COR-L47 (cell line): ENCODE measurements at regions not wholly inside any gene's neighbourhood (a gene's known extent, or its start where the extent isn't known, plus 50 kb on each side); places are given as distances from the start of the nearest gene placed in this dataset.

Experiments
- DNase-seq: peaks from one replicate; lab custom pipeline; 2025; lab: John Stamatoyannopoulos, UW

DNA sequence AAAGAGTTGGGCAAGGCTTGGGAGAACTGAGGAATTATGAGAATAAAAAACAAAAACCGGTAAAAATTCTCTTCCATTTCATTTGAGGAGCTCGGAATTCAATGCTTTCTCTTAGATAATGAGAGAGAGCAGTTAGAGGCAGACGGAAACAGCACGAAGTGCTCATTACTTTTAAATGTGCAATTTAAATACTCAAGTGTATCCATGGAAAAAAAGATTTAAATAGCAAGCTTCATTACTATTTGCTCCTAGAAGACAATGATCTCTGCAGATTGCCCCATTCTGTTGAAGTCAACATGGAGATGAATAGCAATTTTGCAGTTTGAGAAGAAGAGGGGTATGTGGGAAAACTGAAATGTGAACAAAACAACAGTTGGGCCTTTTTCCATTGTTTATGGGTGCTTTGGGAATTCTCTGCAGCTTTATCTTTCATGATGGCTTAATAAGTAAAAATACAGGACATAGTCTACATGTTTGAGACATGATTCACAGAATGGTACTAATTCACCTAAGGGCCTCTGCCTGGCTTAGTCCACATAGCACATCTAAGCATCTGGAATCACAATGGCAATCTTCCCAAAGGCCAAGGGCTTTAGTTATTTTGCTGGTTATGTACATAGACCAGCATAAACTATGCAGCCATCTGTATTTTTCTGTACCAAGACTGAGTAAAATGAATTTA lies 512.7 kb upstream of the FAT1 start:
- no peak for DNase-seq

DNA sequence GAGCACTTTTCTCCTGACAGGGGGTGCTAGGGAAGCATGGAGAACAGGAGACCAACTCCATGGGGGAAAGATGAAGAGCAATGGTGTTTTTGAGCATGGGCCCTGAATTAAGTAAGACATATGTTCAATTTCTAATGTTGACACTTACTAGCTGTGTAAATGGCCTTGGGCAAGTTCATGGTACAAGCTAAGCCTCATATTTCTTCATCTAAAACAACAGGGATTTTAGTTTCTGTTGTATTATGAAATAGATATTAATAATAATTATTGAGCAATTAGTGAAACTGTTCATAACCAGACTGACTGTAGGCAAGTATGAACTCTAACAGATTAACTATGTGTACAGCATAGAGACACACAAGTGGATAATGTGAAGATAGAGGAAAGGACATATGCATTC lies 515.0 kb upstream of the FAT1 start:
- no peak for DNase-seq

DNA sequence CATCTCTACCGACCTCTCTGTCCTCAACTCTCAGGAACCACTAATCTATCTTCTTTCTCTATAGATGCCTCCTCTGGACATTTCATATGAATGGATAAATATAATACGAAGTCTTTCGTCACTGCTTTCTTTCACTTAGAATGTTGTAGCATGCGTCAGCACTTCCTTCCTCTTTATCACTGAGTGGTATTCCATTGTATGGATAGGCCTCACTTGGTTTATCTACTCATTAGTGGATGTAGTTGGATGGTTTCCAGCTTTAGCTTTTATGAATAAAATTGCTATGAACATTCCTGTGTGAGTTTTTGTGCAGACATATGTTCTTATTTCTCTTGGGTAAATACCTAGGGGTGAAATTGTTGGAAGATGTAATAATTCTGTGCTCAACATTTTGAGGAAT lies 528.2 kb upstream of the FAT1 start:
- no peak for DNase-seq

DNA sequence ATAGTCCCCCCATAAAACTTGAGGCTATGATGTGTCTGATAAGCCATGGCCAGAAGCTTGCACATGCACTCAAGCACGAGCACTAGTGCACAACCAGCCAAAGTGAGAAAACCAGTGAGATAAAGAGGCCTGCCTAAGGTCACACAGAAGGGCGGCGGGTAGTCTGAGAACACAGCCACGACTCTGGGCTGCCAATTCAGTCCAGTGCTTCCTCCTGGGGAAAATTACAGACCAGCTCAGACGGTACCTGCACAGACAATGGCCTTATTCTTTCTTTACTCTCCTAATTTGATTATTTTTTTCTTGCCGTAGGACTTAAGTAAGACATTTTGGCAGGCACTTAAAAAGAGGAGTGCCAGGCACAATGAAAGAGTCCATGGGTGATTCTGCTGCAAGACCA lies 533.2 kb upstream of the FAT1 start:
- no peak for DNase-seq

DNA sequence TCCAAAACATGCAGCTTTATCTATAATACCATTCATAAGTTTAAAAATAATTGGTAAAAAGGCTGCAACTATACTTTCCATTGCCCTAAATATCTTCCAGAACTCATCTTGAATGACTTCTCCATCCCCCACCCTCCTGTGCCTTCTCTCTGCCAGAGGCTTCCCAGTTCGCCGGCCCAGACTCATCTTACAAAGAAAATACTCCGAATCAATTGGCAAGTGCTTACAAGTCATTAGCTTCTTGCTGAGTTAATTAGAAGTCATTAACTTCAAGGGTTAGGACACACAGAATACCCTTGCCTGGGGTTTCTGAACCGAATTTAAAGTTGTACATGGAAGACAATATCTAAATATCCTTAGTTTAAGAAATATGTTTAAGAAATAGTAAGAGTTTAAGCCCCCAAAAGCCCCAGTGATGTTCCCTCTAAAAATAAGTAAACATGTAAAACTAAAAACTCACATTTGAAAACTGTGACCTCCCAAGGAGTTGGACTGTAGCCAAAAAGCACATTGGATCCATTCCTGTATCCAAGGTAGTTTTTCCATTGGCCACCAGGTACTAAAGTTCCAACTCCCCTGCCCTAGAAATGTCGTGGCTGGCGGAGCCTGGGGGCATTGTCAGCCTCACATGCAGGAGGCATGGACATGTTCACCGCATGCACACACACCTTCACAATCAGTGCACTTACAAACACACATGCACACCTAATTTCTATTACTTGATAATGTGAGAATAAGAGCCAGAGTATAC lies 535.2 kb upstream of the FAT1 start:
- peak; percentile 39 for DNase-seq

DNA sequence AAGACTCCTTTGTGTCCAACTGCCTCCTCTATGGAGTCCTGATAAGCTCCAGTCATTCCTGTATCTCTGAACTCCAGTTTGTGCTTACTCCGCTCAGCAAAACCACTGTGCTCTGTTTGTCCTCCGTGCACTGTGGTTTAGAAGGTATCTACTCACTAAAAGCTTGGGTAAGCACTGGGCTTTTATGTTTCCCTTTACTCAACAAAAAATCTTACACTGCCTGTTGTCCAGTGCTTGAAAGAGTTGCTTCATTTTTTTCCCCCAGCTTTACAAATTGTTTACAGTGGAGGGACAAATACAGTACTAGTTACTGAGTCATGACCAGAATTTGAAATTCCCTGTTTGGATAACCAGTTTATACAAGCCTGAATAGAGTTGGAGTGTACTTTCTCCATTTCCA lies 545.3 kb upstream of the FAT1 start:
- DNase-seq = no peak

DNA sequence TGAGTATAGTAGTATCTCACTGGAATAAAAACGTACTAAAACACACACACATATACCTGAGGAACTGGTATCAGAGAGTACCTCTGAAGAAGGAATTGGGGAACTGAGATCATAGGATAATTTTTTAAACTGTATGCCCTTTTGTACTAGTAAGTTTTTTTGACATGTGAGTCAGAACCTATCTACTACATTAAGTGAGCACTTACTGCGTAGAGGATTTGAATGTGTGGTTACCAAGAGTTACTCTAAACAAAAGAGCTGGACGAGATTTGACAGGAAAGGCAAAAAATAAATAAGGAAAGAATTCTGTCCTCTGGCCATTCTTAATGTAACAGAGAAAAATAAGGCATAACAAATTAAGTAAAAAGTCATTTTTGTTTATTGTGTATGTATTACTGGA lies 546.5 kb upstream of the FAT1 start:
- no peak for DNase-seq

DNA sequence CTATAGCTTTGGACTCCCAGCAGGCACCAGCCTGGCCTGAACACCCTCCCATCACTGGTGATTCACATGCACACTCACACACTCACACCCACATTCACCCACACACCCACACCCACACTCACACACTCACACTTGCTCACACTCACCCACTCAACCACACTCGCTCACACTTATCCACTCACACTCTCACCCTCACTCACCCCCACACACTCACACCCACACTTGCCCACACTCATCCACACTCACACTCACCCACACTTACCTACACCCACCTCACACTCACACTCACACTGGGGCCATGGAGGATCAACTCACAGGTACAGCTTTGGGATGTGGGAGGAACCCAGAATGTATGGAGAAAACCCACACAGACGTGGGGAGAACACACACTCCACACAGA lies 548.2 kb upstream of the FAT1 start:
- DNase-seq = no peak

DNA sequence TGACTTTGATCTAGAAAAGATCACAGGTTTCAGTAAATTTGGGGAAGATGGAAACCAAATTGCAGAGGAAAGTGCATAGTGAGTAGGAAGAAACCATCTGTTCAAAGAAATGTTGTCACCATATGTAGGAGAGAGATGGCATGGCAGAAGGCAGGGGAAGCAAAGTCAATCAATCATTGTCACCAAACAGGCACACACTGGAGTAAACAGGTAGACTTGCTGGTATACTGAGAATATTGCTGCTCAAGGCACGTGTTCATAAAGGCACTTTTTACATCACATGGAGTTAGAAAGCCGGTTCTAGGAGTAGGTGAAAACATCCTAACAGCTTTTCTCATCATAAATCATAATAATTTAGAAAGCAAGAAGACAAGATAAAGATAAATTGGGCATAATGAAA lies 550.5 kb upstream of the FAT1 start:
- DNase-seq = no peak

DNA sequence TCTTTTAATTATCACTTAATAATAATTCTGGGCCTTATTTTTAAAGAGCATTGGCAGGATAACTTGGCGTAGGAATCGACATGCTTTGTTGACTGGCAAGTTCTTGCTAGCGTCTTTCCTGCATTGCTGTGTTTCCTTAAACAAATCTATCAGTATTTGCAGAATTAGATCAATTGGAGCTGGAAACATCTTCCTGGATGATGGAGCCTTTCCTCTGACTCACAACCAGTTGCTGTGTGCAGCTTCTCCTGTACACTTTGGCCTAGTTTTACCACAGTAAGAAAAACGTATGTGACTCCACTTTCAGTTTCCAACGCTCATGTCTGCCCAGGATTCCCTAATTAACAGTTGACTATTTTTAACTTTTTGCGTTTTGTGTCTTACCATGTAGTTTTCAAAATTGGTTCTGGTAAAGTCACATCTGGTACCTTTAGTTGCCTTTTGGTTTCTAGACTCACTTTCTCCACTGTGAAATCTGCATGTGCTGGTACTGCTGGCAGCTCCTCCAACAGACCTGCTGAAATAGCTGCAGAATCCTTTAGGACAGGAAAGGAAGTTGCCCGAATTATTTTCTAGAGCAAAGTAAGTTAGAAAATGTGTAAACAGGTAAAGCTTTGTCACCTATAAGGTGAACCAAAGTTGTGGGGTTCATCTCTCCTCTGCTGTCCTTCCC lies 553.2 kb upstream of the FAT1 start:
- DNase-seq = no peak

DNA sequence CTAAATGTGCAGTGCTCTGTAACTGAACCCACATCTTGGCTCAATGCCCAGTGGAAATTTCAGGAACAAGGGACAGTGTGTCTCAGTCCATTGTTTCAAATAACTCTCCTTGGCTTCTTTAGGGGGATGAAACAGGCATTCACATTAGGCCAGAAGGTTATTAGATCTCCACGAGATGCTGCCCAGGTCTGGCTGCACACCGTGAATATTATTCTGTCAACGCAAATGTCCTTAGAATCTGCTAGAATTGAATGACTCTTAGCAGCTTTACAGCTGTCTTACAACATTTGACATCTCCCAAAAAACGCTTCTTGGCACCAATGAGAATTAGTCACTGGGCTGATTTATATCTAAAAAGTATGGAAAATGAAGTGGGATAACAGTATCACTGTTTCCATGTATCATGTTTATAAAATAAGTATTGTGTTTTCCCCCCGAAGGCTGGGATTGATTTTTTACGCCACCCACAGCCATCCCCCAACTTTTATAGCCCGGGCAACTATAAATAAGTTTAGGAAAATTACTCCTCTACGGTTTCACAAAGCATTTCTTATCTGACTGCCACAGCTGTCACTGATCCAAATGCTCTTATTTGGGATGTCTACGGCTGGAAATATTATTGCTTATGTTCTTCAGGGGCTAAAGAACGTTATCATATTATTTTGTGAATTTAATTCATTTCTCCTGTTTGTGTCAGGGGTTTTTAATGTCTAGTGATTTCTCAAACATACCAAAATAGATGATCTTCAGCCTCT lies 559.7 kb upstream of the FAT1 start:
- no peak for DNase-seq

DNA sequence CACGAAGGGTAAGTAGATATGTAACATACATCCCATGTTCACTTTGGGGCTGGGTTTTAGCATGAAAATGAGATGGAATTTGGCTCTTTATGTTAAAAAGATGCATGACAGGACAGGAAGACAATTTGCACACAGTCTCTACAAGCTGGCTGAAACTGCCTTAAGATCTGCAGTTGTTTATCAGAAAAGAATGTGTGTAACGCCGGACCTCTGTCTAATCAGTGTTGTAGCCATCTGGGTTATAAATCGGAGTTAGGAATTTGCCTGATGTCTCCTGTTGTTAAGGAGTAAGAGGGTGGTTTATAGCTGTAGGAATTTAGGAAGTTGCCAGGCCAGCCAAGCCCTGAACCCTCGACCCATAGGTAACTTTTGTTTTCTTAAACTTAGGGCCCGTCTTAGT lies 562.9 kb upstream of the FAT1 start:
- DNase-seq = no peak

DNA sequence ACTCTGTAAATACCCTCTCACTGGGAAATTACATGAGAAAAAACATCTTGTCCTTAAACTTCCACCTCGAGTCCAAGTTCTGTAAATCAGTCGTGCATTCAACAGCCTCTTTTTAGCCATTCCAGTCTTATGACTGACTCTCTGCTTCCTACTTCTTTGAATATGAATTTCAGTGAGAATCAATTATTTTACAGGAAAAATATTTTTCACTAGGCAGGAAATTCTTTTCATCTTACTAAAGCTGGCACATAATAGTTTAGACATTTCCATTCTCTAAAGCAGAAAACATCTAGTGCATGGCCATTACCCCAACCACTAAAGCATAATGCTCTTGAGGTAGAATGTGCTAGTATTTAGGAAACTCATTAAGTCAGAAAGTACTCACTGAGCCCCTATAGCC lies 565.7 kb upstream of the FAT1 start:
- no peak for DNase-seq

DNA sequence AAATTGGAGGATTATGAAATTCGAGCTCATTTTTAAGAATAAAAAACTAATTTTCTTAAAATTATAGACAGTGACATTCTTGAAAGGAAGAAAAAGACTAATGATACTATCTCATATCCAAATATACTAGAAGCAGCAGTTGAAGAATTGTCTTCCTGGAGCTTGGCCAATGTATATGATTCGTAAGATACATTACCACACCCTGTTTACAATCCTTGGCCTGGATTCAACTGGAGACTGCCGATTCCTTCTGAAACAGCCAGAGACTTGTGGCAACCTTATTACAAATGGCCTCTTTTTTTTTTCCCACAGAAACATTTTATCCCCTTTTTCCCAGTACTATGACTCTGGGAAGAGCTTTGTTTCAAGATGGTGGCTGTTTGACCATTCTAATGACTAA lies 571.2 kb upstream of the FAT1 start:
- DNase-seq = no peak

DNA sequence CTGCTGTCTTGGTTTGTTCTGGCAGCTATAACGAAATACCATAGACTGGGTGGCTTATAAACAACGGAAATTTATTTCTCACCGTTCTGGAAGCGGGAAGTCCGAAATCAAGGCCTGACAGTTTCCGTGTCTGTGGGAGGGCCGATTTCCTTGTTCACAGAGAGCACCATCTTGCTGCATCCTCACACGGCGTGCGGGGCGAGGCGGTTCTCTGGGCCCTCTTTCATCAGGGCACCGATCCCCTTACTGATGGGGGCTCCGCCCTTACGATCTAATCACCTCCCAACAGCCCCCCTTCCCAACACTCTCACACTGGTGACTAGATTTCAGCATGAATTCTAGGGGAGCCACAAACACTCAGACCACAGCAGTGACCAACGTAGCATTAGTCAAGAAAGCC lies 578.3 kb upstream of the FAT1 start:
- DNase-seq = no peak

DNA sequence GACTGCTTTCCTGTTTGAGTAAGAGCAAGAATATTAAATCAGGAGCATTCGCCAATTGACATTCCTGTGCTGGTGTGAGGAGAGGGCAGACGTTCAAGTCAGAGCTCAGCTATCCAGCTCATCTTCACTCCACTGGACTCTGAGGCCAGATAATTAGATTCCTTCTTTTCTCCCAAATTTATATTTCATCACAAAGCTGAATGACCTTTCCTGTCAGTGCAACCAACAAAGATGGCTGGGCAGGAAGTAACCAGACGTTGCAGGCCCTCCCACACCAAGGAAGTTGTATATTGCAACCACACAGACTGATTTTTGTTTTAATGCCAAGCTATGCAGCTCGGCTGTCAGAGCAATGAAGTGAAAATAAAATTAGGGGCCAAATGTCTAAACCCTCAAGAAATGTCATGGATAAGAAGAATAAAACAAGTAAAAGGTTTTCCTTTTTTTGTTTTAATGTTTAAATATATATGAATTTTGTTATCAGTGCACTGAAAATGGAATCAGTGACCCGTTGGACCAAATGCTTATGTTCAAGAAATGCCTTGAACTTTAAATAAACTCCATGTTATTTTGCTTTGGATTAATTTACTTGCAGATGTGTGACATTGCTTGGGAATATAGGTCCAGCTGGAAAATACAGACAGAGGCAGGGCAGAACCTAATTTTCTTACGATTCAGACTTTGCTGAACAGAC lies 578.9 kb upstream of the FAT1 start:
- DNase-seq = no peak

DNA sequence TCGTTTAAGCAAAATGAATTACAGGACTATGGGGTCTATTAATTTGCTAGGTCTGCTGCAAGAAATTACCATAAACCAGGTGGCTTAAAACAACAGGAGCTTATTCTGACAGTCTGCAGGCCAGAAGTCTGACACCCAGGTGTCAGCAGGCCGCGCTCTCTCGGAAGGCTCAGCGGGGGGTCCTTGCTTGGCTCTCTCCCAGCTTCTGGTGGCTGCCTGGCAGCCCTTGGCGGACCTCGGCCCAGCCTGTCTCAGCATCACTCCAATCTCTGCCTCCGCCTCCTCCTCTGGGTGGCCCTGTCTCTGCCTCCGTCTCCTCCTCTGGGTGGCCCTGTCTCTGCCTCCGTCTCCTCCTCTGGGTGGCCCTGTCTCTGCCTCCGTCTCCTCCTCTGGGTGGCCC lies 580.5 kb upstream of the FAT1 start:
- no peak for DNase-seq

DNA sequence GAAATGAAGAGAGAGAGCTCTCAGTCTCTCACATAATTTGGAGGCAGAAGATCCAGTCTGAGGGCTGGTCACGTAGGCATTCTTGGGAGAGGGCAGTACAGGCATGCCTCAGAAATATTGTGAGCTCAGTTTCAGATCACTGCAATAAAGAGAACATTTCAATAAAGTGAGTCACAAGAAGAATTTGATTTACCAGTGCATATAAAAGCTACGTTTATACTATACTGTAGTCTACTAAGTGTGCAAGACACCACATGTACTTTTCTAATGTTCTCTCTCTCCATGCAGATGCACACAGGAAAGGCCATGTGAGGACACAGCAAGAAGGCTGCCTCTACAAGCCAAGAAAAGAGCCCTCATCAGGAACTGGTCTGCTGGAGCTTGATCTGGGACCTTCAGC lies 583.5 kb upstream of the FAT1 start:
- no peak for DNase-seq

DNA sequence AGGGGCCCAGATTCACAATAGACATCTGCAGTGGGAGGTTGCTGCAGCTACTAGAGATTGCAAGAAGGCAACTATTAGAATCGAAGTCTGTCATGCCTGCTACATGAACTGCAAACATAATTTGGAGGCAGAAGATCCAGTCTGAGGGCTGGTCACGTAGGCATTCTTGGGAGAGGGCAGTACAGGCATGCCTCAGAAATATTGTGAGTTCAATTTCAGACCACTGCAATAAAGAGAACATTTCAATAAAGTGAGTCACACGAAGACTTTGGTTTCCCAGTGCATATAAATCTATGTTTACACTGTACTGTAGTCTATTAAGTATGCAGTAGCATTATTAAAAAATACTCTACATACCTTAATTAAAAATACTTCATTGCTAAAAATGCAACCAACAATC lies 585.8 kb upstream of the FAT1 start:
- no peak for DNase-seq

DNA sequence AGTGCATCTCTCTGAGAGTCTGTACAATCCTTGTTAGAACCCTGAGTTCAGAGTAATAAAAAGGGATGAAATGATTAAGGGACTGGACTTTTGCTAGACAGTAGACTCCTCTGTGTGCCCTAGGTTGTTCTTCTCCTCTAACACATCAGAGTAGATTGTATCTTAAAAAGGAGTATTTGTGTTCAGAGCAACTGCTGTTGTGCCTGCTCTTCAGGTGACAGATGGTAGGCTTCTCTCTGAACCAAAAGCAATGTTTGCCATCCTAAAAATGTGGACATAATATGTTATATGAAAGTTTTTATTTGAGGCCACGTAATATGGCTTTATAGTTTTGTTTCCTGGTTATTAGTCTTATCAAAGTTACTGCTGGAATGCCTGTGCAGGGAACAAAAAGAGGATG lies 588.6 kb upstream of the FAT1 start:
- no peak for DNase-seq

DNA sequence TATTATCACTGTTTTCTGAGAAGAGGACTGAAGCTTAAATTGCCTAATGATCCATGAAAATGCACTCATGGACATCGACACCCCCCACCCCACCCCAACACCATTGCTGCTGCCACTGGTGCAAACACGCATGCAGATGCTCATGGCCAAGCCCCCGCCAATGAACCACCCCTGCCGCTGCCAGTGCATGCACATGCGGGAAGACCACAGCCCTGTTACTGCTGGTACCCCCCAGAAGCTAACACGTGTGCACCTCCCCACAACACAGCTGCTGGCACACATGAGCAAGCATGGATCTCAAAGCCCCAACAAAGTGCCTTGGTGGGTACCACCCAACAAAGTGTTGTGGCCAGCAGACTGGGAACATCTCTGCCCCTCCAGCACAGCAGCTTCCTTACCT lies 594.1 kb upstream of the FAT1 start:
- no peak for DNase-seq

DNA sequence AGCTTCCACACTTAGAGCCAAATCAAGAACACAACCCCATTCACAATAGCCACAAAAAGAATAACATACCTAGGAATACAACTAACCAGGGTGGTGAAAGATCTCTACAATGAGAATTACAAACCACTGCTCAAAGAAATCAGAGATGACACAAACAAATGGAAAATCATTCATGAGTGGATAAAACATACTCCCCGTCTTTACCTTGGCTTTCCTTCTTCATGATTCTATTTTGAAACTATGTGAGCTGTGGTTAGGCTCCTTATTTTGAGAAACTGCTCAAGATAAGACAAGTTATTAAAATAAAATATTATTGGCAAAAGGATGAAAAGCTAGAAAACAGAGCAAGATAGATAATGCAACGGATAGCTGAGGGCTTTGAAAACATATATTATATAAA lies 598.1 kb upstream of the FAT1 start:
- DNase-seq = no peak
